Psoas muscle (tissue), 7 donors: ENCODE measurements at regions not wholly inside any gene's neighbourhood (a gene's known extent, or its start where the extent isn't known, plus 50 kb on each side); places are given as distances from the start of the nearest gene placed in this dataset.

Experiments
- ATAC-seq, 4 donors: fragments of 200-7000 bp; cut with Tn5 transposase; one replicate each; pipeline ENCODE4 v1.9.1; 2020; ENCODE audit warnings: moderate library complexity in 3 of 4, mild to moderate bottlenecking in 2 of 4
- DNase-seq, 2 donors: peaks; one replicate each; pipeline ENCODE4 v3.0.0-alpha.2; 2020
- H3K27ac ChIP-seq: fragments of 200-600 bp; one replicate; pipeline ENCODE4 v1.8.0; 2022
- H3K27me3 ChIP-seq, 3 donors: fragments of 200-600 bp in 1 of 3; one replicate each; pipeline versions ENCODE4 v1.6.1 to v1.8.0; 2013 to 2022; ENCODE audit warnings: low read length in 2 of 3, mild to moderate bottlenecking in 2 of 3, moderate library complexity in 1 of 3; ENCODE audit not compliant: insufficient read depth in 3 of 3
- H3K36me3 ChIP-seq, 2 donors: fragments of 200-600 bp in 1 of 2; one replicate each; pipeline versions ENCODE4 v1.6.1 to v1.8.0; 2013 to 2022; ENCODE audit warnings: low read depth in 1 of 2, mild to moderate bottlenecking in 1 of 2, moderate library complexity in 1 of 2; ENCODE audit not compliant: insufficient read depth in 1 of 2
- H3K4me1 ChIP-seq: fragments of 200-600 bp; one replicate; pipeline ENCODE4 v1.8.0; 2022
- H3K4me3 ChIP-seq: fragments of 200-600 bp; one replicate; pipeline ENCODE4 v1.8.0; 2022; ENCODE audit warnings: mild to moderate bottlenecking
- H3K9me3 ChIP-seq: fragments of 200-600 bp; one replicate; pipeline ENCODE4 v1.8.0; 2022
- CTCF ChIP-seq: fragments of 200-600 bp; IDR thresholded peaks from one replicate; pipeline ENCODE4 v1.8.0; 2022; ENCODE audit warnings: antibody characterized with exemption
- WGBS, 3 donors: extraction: QIAGEN DNeasy Blood & Tissue Kit; methylation state at CpG; one replicate each; pipeline versions ENCODE4 v1.1.6 to v1.1.7; 2013; 5-methylcytosine and 5-hydroxymethylcytosine counted together
- intact Hi-C, 2 donors: fragments of 100-400 bp; cut with DNase I; formaldehyde crosslinking; loops; one replicate each; pipeline versions ENCODE4 v1.11.0 to v1.14.2; 2022
- donor health status: healthy with polysubstance abuse.
- donor health status: DM: no; HTN: no; CAD: no; lungs with moderate emphysema.
- donor health status: Bipolar disorder and iron deficiency.
- donor health status: healthy.
- donor health status: DM: yes; HTN: yes; CAD: no.
- donor health status: DM: no; HTN: no; CAD: no.
- donor health status: DM: yes; HTN: yes; CAD: no.

DNA sequence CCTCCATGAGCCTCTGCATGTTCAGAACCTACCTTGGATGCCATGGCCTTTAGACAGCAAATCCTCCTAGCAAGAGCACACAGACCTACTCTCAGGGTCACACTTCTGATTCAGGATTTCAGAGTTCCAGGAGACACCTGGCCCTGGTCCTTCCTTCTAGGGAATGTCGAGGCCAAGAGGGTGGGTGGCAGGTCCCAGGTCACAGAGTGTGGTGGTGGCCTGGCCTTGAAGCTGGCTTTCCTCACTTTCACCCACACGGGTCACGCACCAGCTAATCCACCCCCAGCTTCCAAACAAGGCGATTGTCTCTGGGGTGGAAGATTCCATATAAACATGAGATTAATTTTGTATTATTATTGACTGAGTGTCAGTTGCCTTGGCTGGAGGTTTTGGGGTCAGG is 328.3 kb upstream of the RTL1 start:
- Histone ChIP-seq H3K4me1 (no peaks in the 10 kb centered on the region), H3K36me3 (no peaks in the 10 kb centered on the region), H3K27me3 (peaks cover 0 to 5% (median 0%) of the 10 kb centered on the region in 3 donors), H3K9me3 (no peaks in the 10 kb centered on the region), H3K4me3 (no peak overlapping the region), H3K27ac (no peak overlapping the region)
- WGBS, 3 donors, result 82 to 90% (median 86%) methylated on average over 4 of the region's 4 CpGs
- no peak for TF ChIP-seq CTCF
- ATAC-seq (no peak), DNase-seq (peak in 1 of 2 donors; percentile 20)
- intact Hi-C loops, result no loop called here

DNA sequence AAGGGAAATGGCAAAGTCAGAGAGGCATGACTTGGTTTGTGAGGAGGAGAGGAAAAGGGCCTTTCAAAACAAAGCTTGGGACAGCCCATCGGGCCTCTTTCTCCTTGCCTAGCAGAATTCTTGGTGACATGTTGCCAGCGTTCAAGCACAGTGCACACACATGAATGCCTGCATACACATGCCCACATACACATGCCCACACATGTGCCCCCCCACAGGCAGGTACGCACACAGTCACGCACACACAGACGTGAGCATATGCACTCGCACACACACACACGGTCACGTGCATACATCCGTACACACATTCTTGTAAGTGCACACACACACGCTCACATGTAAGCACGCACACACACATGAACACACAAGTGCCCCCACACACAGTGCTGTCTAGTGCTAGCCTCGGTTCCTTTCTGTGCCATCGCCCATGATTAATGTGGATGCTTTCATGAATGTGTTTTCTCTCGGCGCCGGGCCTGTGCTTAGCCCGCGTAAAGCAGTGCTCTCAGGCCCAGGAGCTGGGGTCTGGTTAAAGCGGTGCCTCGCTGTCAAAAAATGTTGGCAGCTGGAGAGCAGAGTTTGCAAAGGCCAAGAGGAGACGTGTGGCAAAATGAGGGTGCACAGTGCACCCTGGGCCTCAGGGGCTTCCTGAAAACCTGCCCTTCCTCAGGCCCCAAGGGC is 328.8 kb upstream of the DIO3 start:
- intact Hi-C loops, result no loop called here
- no peaks in the 10 kb centered on the region for H3K4me1 ChIP-seq
- H3K27me3 ChIP-seq, result peaks cover 0 to 5% (median 0%) of the 10 kb centered on the region in 3 donors
- H3K36me3 ChIP-seq, result no peaks in the 10 kb centered on the region
- no peak overlapping the region for H3K27ac ChIP-seq
- TF ChIP-seq CTCF, result no peak
- H3K4me3 ChIP-seq, result no peak overlapping the region
- 70 to 78% (median 74%) methylated on average over 21 of the region's 21 CpGs for WGBS, 3 donors
- no peaks in the 10 kb centered on the region for H3K9me3 ChIP-seq
- ATAC-seq, result no peak
- peak in 1 of 2 donors; percentile 38 for DNase-seq

DNA sequence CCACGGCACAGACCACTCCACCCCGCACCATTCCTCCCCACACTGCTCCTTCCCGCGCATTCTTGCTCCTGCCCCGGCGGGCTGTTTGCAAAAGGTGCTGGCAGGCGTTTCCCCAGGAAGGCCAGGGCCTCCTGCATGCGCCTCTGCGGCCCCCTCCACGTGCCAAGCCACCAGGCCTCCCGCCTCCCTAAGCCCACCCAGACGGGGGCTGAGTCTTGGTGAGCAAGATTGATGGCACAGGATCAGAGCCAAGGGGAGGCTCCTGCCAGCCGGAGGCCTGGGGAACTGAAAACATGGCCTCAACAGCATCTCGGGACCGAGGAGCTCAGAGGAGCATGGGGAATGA is 328.3 kb upstream of the DIO3 start:
- ATAC-seq (no peak), DNase-seq (no peak)
- no peak overlapping the region for H3K27ac ChIP-seq
- intact Hi-C loops, result no loop called here
- no peaks in the 10 kb centered on the region for H3K36me3 ChIP-seq
- H3K9me3 ChIP-seq, result no peaks in the 10 kb centered on the region
- WGBS, 3 donors, result 42 to 64% (median 44%) methylated on average over 15 of the region's 15 CpGs
- H3K27me3 ChIP-seq, result peaks cover 0 to 5% (median 0%) of the 10 kb centered on the region in 3 donors
- no peaks in the 10 kb centered on the region for H3K4me1 ChIP-seq
- no peak for TF ChIP-seq CTCF
- H3K4me3 ChIP-seq, result no peak overlapping the region

DNA sequence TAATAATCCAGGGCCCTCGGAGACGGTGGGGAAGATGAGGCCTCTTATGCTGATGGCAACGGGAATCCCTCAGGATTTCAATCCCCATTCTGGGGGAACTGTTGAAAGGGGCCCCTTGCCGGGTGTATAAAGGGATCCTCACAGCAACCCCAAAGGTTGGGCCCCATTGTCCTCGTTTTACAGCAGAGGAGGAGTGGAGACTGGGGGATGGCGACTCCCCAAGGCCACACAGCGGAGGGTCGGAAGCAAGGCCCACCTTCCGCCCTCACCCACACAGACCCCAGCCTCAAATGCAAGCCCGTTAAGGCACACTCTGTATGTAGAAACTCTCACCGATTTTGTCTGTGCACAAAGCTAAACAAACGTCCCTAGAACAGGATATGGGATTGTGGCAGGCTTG is 327.9 kb upstream of the DIO3 start:
- ATAC-seq, result no peak
- no peaks in the 10 kb centered on the region for H3K4me1 ChIP-seq
- H3K4me3 ChIP-seq, result no peak overlapping the region
- WGBS, 3 donors, result 60 to 71% (median 66%) methylated on average over 12 of the region's 12 CpGs
- TF ChIP-seq CTCF, result no peak
- H3K9me3 ChIP-seq, result no peaks in the 10 kb centered on the region
- intact Hi-C loops, result no loop called here
- peaks cover 0 to 5% (median 0%) of the 10 kb centered on the region in 3 donors for H3K27me3 ChIP-seq
- no peaks in the 10 kb centered on the region for H3K36me3 ChIP-seq
- no peak overlapping the region for H3K27ac ChIP-seq
- DNase-seq, result no peak

DNA sequence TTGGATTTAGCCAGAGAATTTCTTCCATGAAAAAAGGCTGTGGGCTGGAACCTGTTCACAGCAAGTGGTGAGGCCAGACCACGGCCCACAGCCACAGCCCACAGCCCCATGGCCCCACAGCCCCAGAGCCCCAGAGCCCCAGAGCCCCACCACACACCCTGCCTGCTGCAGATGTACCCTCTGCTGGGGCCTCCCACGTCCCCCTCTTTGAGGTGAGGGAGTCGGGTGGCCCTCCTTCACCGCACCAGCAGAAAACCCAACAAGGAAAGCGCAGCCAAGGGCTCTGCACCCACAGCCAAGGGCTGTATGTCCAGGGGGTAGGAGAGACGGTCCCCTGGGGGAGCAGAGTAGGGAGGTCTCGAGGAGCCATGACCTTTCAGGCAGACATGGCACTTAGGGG is 327.5 kb upstream of the DIO3 start:
- Histone ChIP-seq H3K4me1 (no peaks in the 10 kb centered on the region), H3K27me3 (peaks cover 0 to 5% (median 0%) of the 10 kb centered on the region in 3 donors), H3K27ac (no peak overlapping the region), H3K36me3 (no peaks in the 10 kb centered on the region), H3K9me3 (no peaks in the 10 kb centered on the region), H3K4me3 (no peak overlapping the region)
- ATAC-seq (no peak), DNase-seq (peak in 1 of 2 donors; percentile 29)
- TF ChIP-seq CTCF, result no peak
- 74 to 79% (median 77%) methylated on average over 7 of the region's 7 CpGs for WGBS, 3 donors
- intact Hi-C loops, result no loop called here
